ENCODE measurements at regions not wholly inside any gene's neighbourhood (a gene's known extent, or its start where the extent isn't known, plus 50 kb on each side); places are given as distances from the start of the nearest gene placed in this dataset.

- DNase-seq = no peak
Observed at GRCh38 chr4:153974452-153974851, 185.6 kb upstream of the SFRP2 start.

DNA sequence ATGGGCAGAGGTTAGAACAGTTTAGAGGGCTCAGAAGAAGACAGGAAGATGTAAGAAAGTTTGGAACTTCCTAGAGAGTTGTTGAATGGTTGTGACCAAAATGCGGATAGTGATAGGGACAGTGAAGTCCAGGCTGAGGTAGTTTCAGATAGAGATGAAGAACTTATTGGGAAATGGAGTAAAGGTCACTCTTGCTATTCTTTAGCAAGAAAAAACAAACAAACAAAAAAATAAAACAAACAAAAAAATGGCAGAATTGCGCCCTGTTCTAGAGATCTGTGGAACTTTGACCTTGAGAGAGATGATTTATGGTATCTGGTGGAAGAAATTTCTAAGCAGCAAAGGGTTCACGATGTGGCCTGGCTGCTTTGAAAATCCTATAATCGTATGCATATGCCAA, 185.1 kb upstream of the SFRP2 start:
- DNase-seq = no peak

GRCh38 chr4:153971899-153972298, 183.0 kb upstream of the SFRP2 start:
- DNase-seq = no peak

DNA sequence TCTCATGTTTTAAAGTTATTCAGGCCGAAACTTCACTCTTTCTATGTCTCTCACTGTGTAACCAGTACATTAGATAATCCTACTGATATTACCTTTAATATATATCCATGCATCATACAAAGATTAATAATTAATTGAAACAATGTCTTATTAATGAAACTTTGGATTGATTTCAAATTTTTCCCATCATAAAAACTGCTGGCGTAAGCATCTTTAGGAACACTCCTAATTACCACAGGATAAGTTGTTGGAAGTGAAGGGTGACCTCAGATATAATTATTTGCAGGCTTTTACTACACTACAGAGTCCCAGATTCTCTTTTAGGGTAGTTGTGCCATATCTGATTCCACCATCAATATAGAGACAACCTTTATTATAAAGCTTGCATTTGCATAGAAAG, 181.3 kb upstream of the SFRP2 start:
- DNase-seq = no peak

- no peak for DNase-seq
Observed at GRCh38 chr4:153969542-153969941, 180.7 kb upstream of the SFRP2 start.

DNA sequence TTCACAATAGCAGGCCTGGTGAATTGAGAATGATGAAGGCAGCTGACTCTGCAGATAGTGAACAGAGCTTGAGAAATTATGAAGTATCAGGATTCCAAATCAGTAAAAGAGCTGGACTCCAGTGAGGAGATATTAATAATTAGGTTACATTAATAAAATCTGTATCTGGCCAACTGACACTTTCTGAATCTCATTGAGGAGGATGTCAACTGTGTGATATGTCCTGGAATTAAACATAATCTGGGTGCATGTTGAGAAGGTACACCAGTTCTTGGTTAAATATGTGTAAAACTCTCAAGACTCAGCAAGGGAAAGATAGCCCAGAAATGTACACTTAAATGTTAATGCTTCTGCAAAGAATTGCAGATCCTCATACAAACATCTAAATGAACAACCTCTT, 177.8 kb upstream of the SFRP2 start:
- DNase-seq = no peak

- no peak for DNase-seq
Observed at GRCh38 chr4:153963216-153963615, 174.3 kb upstream of the SFRP2 start.

- DNase-seq = no peak
Observed at GRCh38 chr4:153962311-153963039, 173.6 kb upstream of the SFRP2 start.

- no peak for DNase-seq
Observed at GRCh38 chr4:153955327-153955726, 166.4 kb upstream of the SFRP2 start.

DNA sequence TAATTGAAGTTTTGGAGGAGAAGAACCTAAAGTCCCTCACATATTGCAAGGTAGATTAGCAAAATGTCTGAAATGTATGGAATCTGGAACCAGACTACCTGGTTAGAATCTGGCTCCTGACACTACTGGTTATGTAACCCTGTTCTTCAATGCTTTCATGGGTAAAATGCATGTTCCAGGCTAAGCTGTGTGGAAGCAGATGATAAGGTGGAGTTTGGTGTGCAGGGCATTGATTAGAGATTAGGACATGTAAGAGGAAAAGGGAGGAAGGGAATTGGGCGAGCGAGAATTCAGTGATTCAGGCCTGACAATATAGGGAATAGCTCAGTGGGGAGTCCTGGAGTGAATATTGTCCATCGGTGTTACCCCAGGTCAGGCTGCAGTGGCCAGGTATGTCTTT, 165.8 kb upstream of the SFRP2 start:
- DNase-seq = no peak

GRCh38 chr4:153950100-153950979, 161.5 kb upstream of the SFRP2 start:
- DNase-seq = no peak

DNA sequence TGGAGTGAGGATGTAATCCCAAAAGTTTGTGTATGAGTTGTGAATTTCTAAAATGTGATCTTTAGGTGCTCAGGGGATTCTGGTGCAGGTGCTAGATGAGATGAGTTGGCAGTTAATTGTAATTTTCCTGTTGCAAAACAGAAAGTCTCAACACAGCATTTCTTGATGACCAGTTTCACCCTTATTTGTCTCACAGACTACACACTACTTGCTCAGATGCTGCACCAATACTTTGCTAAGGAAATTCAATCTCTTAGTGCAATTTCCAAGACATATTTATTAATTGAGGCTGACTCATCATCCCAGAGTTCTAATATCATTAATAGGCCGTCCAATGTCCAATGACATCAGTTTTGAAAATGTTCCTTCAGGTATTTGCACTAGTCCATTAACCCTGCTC, 159.2 kb upstream of the SFRP2 start:
- DNase-seq = no peak

DNA sequence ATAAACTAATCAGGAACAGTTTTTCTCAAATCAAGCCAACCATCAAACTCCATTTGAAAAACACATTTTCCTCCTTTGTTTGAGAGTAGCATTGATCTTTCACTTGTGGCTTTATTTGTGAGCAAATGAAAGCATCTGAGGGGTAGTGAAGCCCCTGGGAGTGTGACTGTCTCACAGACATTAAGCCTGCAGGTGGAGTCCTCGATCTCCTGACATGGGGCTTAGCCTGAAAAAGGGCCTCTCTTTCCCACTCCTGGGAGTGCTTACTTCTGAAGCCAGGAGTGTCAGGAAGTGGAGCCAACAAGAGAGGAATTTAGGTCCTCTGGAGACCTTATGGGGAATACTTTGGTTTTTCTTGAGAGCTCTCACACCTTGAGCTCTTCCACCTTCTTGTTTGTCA, 158.2 kb upstream of the SFRP2 start:
- no peak for DNase-seq

- no peak for DNase-seq
Observed at GRCh38 chr4:153945704-153946103, 156.8 kb upstream of the SFRP2 start.

DNA sequence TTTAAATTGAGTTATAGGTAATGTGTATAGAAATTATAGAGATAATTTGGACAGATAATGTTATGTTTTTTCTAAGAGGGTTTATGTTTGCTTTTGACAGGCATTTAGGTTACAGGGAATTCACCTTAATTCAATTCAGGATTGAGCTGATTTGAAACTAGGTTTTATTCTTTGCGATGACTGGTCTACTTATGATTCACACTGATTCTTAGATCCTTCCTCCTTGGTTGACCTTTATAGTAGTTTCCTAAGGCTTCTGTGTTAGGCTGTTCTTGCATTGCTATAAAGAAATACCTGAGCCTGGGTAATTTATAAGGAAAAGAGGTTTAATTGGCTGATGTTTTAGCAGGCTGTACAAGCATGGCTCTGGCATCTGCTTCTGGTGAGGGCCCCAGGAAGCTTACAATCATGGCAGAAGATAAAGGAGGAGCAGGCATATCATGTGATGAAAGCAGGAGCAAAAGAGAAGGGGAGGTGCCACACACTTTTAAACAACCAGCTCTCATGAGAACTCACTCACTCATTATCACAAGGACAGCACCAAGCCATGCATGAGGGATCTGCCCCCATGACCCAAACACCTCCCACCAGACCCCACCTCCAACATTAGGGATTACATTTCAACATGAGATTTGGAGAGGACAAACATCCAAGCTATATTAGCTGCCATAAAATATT, 155.0 kb upstream of the SFRP2 start:
- no peak for DNase-seq

DNA sequence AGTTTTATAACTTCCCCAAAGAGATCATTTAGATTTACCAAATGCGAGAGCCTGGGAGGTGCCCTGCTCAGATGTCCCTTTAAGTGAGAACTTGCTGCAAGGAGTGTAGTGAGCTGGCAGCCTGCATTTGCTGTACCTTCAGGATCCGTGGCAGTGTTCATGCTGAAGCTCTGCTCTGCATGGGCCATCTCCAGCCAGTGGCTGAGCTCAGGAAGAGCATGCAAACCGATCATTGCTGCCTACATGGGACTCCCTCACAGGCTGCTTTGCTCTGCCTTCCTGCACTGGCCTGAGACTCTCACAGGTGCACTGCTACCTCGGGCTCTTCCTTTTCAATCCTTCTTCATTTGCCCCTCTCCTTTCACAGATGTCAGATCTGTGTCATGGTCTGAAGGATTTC, 152.0 kb upstream of the SFRP2 start:
- no peak for DNase-seq

- DNase-seq = no peak
Observed at GRCh38 chr4:153939570-153939969, 150.7 kb upstream of the SFRP2 start.

DNA sequence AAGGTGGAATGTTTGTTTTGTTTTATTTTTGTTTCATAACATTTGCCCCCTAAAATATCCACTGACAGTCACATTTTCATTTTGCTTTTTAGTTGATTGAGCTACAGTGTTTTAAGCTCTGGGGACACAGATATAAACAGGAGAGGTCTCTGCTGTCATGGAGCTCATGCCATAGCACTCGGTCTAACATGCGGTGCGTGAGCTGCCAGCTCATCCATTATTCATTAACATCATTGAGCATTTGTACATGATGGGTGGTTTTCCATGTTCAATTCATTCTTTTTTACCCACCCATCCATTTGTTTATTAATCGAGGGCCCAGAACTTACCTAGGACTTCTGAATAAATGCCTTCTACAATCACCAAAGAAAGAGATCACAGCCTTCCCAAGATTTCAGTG, 150.1 kb upstream of the SFRP2 start:
- DNase-seq = no peak

DNA sequence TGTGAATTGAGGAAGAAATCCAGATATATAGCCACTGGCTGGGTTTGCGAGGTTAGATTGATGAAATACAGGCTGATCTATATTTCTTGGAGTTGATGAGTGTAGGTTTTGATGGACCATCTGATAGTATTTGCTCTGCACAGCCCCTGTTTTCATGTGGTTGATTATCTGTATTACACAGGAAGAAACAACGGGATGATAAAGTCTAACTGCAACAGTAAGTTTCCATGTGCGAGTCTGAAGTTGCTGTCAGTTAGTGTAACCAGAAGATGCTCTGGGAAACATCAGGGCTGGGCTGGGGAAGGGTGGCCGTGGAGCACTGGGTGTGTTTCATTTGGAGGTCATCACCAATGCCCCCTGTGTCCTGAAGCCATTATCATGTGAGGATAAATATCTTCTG, 148.4 kb upstream of the SFRP2 start:
- no peak for DNase-seq

DNA sequence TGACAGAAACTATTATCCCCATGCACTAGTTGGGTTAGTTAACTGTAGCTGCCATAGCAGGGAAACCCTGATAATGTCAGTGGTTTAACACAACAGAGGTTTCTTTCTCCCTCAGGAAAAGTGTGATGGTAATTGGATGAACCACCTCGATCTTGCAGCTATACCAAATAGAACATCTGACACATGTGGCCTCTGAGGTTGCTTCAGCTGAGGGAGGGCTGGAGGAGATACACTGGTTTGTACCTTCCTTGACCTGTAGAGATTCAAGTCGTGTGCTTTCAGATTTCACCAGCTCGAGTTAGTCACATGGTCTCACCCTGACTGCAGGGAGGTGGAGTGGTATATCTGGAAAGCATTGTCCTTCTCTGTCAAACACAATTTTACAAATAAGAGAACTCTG, 147.2 kb upstream of the SFRP2 start:
- no peak for DNase-seq

DNA sequence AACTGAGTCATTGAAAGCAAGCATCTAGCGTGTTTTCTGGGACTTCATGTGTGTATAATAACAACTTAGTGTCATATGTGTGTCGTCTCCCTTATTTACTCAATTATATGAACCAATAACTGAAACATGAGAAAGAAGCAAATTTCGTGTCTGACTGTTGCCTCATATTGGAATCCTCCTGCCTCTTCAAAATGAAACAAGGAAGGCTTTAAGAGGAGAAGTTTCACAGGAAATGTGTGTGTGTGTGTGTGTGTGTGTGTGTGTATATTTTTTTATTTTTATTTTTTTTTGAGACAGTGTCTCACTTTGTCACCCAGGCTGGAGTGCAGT, 145.8 kb upstream of the SFRP2 start:
- no peak for DNase-seq

GRCh38 chr4:153933915-153934687, 145.2 kb upstream of the SFRP2 start:
- DNase-seq = no peak

- DNase-seq = no peak
Observed at GRCh38 chr4:153931804-153932203, 142.9 kb upstream of the SFRP2 start.
